K562 (cell line): ENCODE measurements at regions not wholly inside any gene's neighbourhood (a gene's known extent, or its start where the extent isn't known, plus 50 kb on each side); places are given as distances from the start of the nearest gene placed in this dataset.

Source experiments
- BDP1 ChIP-seq: IDR thresholded peaks from 3 replicates; pipeline ENCODE4 v1.6.1; 2011; ENCODE audit not compliant: insufficient read length, insufficient read depth
- HDAC2 ChIP-seq: fragments of 450-650 bp; IDR thresholded peaks from 2 replicates; pipeline ENCODE4 v1.6.1; 2016; ENCODE audit warnings: mild to moderate bottlenecking
- LARP7 ChIP-seq: fragments of 450-650 bp; IDR thresholded peaks from 2 replicates; pipeline ENCODE4 v1.6.1; 2016
- POLR3A ChIP-seq: IDR thresholded peaks from 2 replicates; pipeline ENCODE4 v1.6.1; 2011; ENCODE audit warnings: borderline replicate concordance, mild to moderate bottlenecking, moderate library complexity; ENCODE audit not compliant: insufficient read length, insufficient read depth; ENCODE audit errors: extremely low read depth
- SIN3B ChIP-seq: fragments of 450-650 bp; IDR thresholded peaks from 2 replicates; pipeline ENCODE4 v1.6.1; 2017; ENCODE audit warnings: low read depth, mild to moderate bottlenecking, moderate library complexity
- SMAD3 ChIP-seq: fragments of 450-650 bp; formaldehyde crosslinking; conservative IDR thresholded peaks from 2 replicates; pipeline ENCODE4 v1.4.0; 2020; ENCODE audit warnings: mild to moderate bottlenecking
- TAF15 ChIP-seq: fragments of 200-400 bp; formaldehyde crosslinking; IDR thresholded peaks from 2 replicates; pipeline ENCODE4 v1.6.1; 2017; ENCODE audit warnings: mild to moderate bottlenecking, low read depth, low read length, moderate library complexity
- ZBED1 ChIP-seq: IDR thresholded peaks from 2 replicates; pipeline ENCODE4 v1.6.1; 2014
- ZBTB49 ChIP-seq: sonication (generic); formaldehyde crosslinking; IDR thresholded peaks from 2 replicates; pipeline ENCODE4 v1.8.0; 2022; ENCODE audit warnings: missing genetic modification reagents, mild to moderate bottlenecking, borderline replicate concordance
- ZNF184 ChIP-seq: sonication (generic); formaldehyde crosslinking; IDR thresholded peaks from 2 replicates; pipeline ENCODE4 v1.5.0; 2020; ENCODE audit warnings: missing genetic modification reagents
- ZSCAN29 ChIP-seq: fragments of 450-650 bp; IDR thresholded peaks from 2 replicates; pipeline ENCODE4 v1.6.1; 2017

GRCh38 chr10:21061184-21061583, 164.1 kb upstream of the NEBL start:
- TF ChIP-seq TAF15 (no peak), HDAC2 (no peak), SIN3B (no peak), POLR3A (no peak), BDP1 (no peak), LARP7 (no peak), ZBED1 (no peak), ZNF184 (CRISPR knock-in tag) (no peak), ZSCAN29 (no peak), ZBTB49 (no peak), SMAD3 (CRISPR knock-in tag) (no peak)
